ENCODE measurements at regions not wholly inside any gene's neighbourhood (a gene's known extent, or its start where the extent isn't known, plus 50 kb on each side); places are given as distances from the start of the nearest gene placed in this dataset.
A peak's percentile ranks its signal among the peaks of the same experiment; 100 is the strongest.

DNA sequence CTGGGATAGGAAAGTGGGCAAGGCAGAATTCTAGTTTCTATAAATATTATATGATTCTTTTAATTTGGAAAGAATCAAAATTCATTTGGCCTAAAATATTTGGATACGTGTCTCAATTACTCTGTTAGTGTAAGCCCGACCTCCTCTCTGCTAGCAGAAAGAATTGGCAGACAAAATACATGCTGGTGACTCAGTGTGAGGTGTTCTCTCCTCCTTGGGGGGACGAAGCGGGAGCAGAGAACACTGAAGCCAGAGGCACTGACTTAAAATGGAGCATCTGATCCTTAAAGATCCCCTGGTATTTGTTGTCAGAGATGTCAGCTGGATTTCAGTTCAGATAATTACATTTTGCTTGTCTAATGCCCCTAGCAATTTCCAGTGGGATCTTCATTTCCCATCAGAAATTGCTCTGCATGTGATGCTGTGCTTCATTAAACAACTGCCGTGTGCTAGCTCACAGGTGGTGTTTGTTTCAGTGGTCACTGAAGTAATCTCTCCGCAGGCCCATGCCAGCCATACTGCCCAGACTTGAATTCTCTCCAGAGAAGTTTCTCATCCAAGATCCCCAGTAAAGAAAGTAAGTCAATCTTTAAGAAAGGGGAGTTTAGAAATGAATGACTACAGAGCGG is 188.7 kb upstream of the TLL1 start:
- Histone ChIP-seq H3K36me3 (no peaks in the 10 kb centered on the region), H3K79me2 (ENCODE audit: low read depth) (no peaks in the 10 kb centered on the region), H3K4me1 (peaks cover 8% of the 10 kb centered on the region), H3K4me3 (no peak overlapping the region), H2AFZ (replicated peaks) (peak overlapping the region; percentile 70), H3K4me2 (no peak overlapping the region), H3K9me3 (ENCODE audit: low read depth) (no peaks in the 10 kb centered on the region), H3K9ac (no peak overlapping the region), H4K20me1 (ENCODE audit: low read depth) (no peaks in the 10 kb centered on the region), H3F3A (ENCODE audit: low read depth) (no peaks in the 10 kb centered on the region), H3K27me3 (no peaks in the 10 kb centered on the region), H3K27ac (no peak overlapping the region)
- TF ChIP-seq EZH2phosphoT487 (IDR thresholded peaks at IDR 0.05) (no peak), EZH2 (IDR thresholded peaks at IDR 0.05) (no peak)
- TF ChIP-seq, protein P1, sequence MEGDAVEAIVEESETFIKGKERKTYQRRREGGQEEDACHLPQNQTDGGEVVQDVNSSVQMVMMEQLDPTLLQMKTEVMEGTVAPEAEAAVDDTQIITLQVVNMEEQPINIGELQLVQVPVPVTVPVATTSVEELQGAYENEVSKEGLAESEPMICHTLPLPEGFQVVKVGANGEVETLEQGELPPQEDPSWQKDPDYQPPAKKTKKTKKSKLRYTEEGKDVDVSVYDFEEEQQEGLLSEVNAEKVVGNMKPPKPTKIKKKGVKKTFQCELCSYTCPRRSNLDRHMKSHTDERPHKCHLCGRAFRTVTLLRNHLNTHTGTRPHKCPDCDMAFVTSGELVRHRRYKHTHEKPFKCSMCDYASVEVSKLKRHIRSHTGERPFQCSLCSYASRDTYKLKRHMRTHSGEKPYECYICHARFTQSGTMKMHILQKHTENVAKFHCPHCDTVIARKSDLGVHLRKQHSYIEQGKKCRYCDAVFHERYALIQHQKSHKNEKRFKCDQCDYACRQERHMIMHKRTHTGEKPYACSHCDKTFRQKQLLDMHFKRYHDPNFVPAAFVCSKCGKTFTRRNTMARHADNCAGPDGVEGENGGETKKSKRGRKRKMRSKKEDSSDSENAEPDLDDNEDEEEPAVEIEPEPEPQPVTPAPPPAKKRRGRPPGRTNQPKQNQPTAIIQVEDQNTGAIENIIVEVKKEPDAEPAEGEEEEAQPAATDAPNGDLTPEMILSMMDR (IDR thresholded peaks at IDR 0.05), result no peak
- Mint-ChIP-seq H3K4me3 (no peak overlapping the region), H3K9me3 (peaks cover 3% of the 10 kb centered on the region), H3K27ac (no peak overlapping the region), H3K4me1 (peaks cover 8% of the 10 kb centered on the region), H3K36me3 (no peaks in the 10 kb centered on the region), H3K27me3 (ENCODE audit: insufficient read depth, low read depth) (peaks cover 2% of the 10 kb centered on the region)
- DNase-seq (ENCODE audit: low spot score), result no peak

DNA sequence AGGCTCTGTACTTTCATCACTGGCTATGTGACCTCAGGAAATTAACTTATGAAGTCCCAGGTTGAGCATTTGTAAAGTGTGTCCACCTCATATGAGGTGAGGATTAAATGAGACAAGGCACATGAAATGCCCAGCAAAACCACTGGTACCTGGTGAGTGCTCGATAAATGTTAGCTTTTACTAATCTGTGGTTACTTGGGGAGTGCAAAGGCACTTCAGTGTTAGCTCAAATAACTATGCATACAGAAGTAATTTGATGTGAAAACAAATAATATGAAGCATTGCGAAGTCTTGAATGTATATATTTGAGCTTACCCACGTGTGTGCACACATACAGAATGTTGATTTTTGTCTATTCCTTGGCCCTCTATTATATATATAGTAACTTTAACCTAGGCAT is 186.3 kb upstream of the TLL1 start:
- no peaks in the 10 kb centered on the region for H3K27me3 ChIP-seq
- H3K9me3 ChIP-seq (ENCODE audit: low read depth), result no peaks in the 10 kb centered on the region
- H2AFZ ChIP-seq (replicated peaks), result no peak overlapping the region
- no peak overlapping the region for H3K9ac ChIP-seq
- TF ChIP-seq, protein P1 (IDR thresholded peaks at IDR 0.05), result no peak
- TF ChIP-seq EZH2phosphoT487 (IDR thresholded peaks at IDR 0.05) (no peak), EZH2 (IDR thresholded peaks at IDR 0.05) (no peak)
- H3K4me3 Mint-ChIP-seq, result no peak overlapping the region
- H3K79me2 ChIP-seq (ENCODE audit: low read depth), result no peaks in the 10 kb centered on the region
- H3K9me3 Mint-ChIP-seq, result peaks cover 7% of the 10 kb centered on the region
- H3K27ac ChIP-seq, result no peak overlapping the region
- no peak overlapping the region for H3K27ac Mint-ChIP-seq
- H3K27me3 Mint-ChIP-seq (ENCODE audit: insufficient read depth, low read depth), result peaks cover 2% of the 10 kb centered on the region
- DNase-seq (ENCODE audit: low spot score), result no peak
- H3K4me1 ChIP-seq, result peaks cover 8% of the 10 kb centered on the region
- peaks cover 8% of the 10 kb centered on the region for H3K4me1 Mint-ChIP-seq
- H3K36me3 ChIP-seq, result no peaks in the 10 kb centered on the region
- H3K36me3 Mint-ChIP-seq, result no peaks in the 10 kb centered on the region
- no peaks in the 10 kb centered on the region for H4K20me1 ChIP-seq (ENCODE audit: low read depth)
- H3F3A ChIP-seq (ENCODE audit: low read depth), result no peaks in the 10 kb centered on the region
- no peak overlapping the region for H3K4me2 ChIP-seq
- H3K4me3 ChIP-seq, result no peak overlapping the region

DNA sequence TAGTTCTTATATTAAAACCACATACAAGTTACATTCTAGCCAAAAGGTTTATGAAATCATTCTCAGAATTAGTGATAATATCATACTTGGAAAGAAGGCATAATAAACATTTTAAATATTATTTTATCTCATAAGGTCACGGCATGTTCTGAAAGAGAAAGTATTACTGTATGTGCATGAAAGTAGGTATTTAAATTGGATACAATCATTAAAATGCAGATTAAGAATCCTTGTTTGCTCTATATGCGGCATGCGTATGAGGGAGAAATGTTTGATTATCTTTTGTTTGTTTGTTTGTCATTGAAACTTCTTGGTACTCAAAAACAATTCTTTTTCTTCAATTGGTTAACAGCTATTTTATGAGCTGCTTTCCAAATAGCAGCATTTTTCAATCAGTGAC is 183.9 kb upstream of the TLL1 start:
- peaks cover 8% of the 10 kb centered on the region for H3K4me1 ChIP-seq
- TF ChIP-seq EZH2 (IDR thresholded peaks at IDR 0.05) (no peak), EZH2phosphoT487 (IDR thresholded peaks at IDR 0.05) (no peak)
- TF ChIP-seq, protein P1 (IDR thresholded peaks at IDR 0.05), result no peak
- no peak overlapping the region for H3K4me2 ChIP-seq
- H3F3A ChIP-seq (ENCODE audit: low read depth), result no peaks in the 10 kb centered on the region
- Mint-ChIP-seq H3K27me3 (ENCODE audit: insufficient read depth, low read depth) (peaks cover 2% of the 10 kb centered on the region), H3K4me3 (no peak overlapping the region), H3K4me1 (peaks cover 5% of the 10 kb centered on the region), H3K27ac (no peak overlapping the region), H3K9me3 (peaks cover 5% of the 10 kb centered on the region), H3K36me3 (no peaks in the 10 kb centered on the region)
- H3K9me3 ChIP-seq (ENCODE audit: low read depth), result no peaks in the 10 kb centered on the region
- H3K79me2 ChIP-seq (ENCODE audit: low read depth), result no peaks in the 10 kb centered on the region
- H2AFZ ChIP-seq (replicated peaks), result no peak overlapping the region
- H3K4me3 ChIP-seq, result no peak overlapping the region
- no peaks in the 10 kb centered on the region for H4K20me1 ChIP-seq (ENCODE audit: low read depth)
- no peak for DNase-seq (ENCODE audit: low spot score)
- no peaks in the 10 kb centered on the region for H3K36me3 ChIP-seq
- H3K9ac ChIP-seq, result no peak overlapping the region
- H3K27ac ChIP-seq, result no peak overlapping the region
- no peaks in the 10 kb centered on the region for H3K27me3 ChIP-seq
